OCI-LY1 (cell line): ENCODE measurements at regions not wholly inside any gene's neighbourhood (a gene's known extent, or its start where the extent isn't known, plus 50 kb on each side); places are given as distances from the start of the nearest gene placed in this dataset.

Source experiments
- CTCF ChIP-seq: fragments of 200-600 bp; sonication (generic), shearing (Covaris generic); IDR thresholded peaks from 2 replicates; pipeline ENCODE4 v1.5.1; 2017; ENCODE audit warnings: mild to moderate bottlenecking, antibody characterized with exemption, low read length, moderate library complexity, mixed read lengths
- EZH2 ChIP-seq: fragments of 200-600 bp; sonication (generic), shearing (Covaris generic); IDR thresholded peaks from 2 replicates; pipeline ENCODE4 v1.8.0; 2017; ENCODE audit warnings: borderline replicate concordance, mixed run types, mild to moderate bottlenecking, antibody characterized with exemption, low read length, moderate library complexity, mixed read lengths

- TF ChIP-seq EZH2, result no peak
- TF ChIP-seq CTCF, result no peak
Measured at GRCh38 chr3:46093966-46094365, 66.7 kb upstream of the XCR1 start.
